ENCODE measurements at regions not wholly inside any gene's neighbourhood (a gene's known extent, or its start where the extent isn't known, plus 50 kb on each side); places are given as distances from the start of the nearest gene placed in this dataset.
A peak's percentile ranks its signal among the peaks of the same experiment; 100 is the strongest.

GRCh38 chr16:17858061-17858460, 387.3 kb upstream of the XYLT1 start:
- no peak for DNase-seq (ENCODE audit: low read depth)

GRCh38 chr16:17853958-17854357, 383.2 kb upstream of the XYLT1 start:
- no peak for DNase-seq (ENCODE audit: low read depth)

GRCh38 chr16:17852977-17853702, 382.4 kb upstream of the XYLT1 start:
- DNase-seq (ENCODE audit: low read depth), result no peak

- no peak for DNase-seq (ENCODE audit: low read depth)
These were observed 380.0 kb upstream of the XYLT1 start for GRCh38 chr16:17850581-17851250.

- no peak for DNase-seq (ENCODE audit: low read depth)
These were observed 376.6 kb upstream of the XYLT1 start for GRCh38 chr16:17847234-17847795.

GRCh38 chr16:17846030-17846429, 375.3 kb upstream of the XYLT1 start:
- no peak for DNase-seq (ENCODE audit: low read depth)

GRCh38 chr16:17845031-17845430, 374.3 kb upstream of the XYLT1 start:
- no peak for DNase-seq (ENCODE audit: low read depth)

- DNase-seq (ENCODE audit: low read depth), result no peak
These were observed 373.1 kb upstream of the XYLT1 start for GRCh38 chr16:17843905-17844304.

- DNase-seq (ENCODE audit: low read depth), result no peak
These were observed 369.1 kb upstream of the XYLT1 start for GRCh38 chr16:17839907-17840306.

GRCh38 chr16:17839272-17839671, 368.5 kb upstream of the XYLT1 start:
- no peak for DNase-seq (ENCODE audit: low read depth)

- DNase-seq (ENCODE audit: low read depth), result peak; percentile 89
These were observed 366.3 kb upstream of the XYLT1 start for GRCh38 chr16:17836868-17837602.

GRCh38 chr16:17835118-17835876, 364.5 kb upstream of the XYLT1 start:
- no peak for DNase-seq (ENCODE audit: low read depth)

- DNase-seq (ENCODE audit: low read depth), result no peak
These were observed 362.0 kb upstream of the XYLT1 start for GRCh38 chr16:17832738-17833137.

GRCh38 chr16:17831330-17831729, 360.6 kb upstream of the XYLT1 start:
- DNase-seq (ENCODE audit: low read depth), result no peak

GRCh38 chr16:17830651-17831050, 359.9 kb upstream of the XYLT1 start:
- DNase-seq (ENCODE audit: low read depth), result no peak

GRCh38 chr16:17829811-17830210, 359.1 kb upstream of the XYLT1 start:
- no peak for DNase-seq (ENCODE audit: low read depth)

- peak; percentile 49 for DNase-seq (ENCODE audit: low read depth)
These were observed 357.3 kb upstream of the XYLT1 start for GRCh38 chr16:17828012-17828411.

- no peak for DNase-seq (ENCODE audit: low read depth)
These were observed 356.6 kb upstream of the XYLT1 start for GRCh38 chr16:17827313-17827712.

- no peak for DNase-seq (ENCODE audit: low read depth)
These were observed 347.2 kb upstream of the XYLT1 start for GRCh38 chr16:17817943-17818342.

- no peak for DNase-seq (ENCODE audit: low read depth)
These were observed 346.5 kb upstream of the XYLT1 start for GRCh38 chr16:17817260-17817659.

GRCh38 chr16:17812771-17813170, 342.0 kb upstream of the XYLT1 start:
- DNase-seq (ENCODE audit: low read depth), result no peak

GRCh38 chr16:17804857-17805256, 334.1 kb upstream of the XYLT1 start:
- DNase-seq (ENCODE audit: low read depth), result no peak

All from non-pigmented ciliary epithelial cell (primary cell).